Activated naive CD4-positive, alpha-beta T cell treated with anti-CD3 and anti-CD28 coated beads, Interleukin-2, amount 50 U/mL, for 72 hours (primary cell): ENCODE measurements at regions not wholly inside any gene's neighbourhood (a gene's known extent, or its start where the extent isn't known, plus 50 kb on each side); places are given as distances from the start of the nearest gene placed in this dataset.

Experiments
- ATAC-seq, 2 donors: fragments of 150-1000 bp; cut with Tn5 transposase; 2 replicates each; pipeline ENCODE4 v1.10.0; 2021; ENCODE audit warnings: mild to moderate bottlenecking in 2 of 2, moderate library complexity in 2 of 2
- DNase-seq, 2 donors: peaks; one replicate each; pipeline ENCODE4 v3.0.0; 2021 to 2022; ENCODE audit warnings: low spot score in 2 of 2
- H3K27ac Mint-ChIP-seq, 2 donors: one replicate each; pipeline ENCODE4 v1.8.0; 2022; ENCODE audit warnings: mild to moderate bottlenecking in 2 of 2, mixed read lengths in 2 of 2
- H3K36me3 Mint-ChIP-seq, 2 donors: one replicate each; pipeline ENCODE4 v1.8.0; 2022; ENCODE audit warnings: mixed read lengths in 2 of 2
- H3K9me3 Mint-ChIP-seq, 2 donors: one replicate each; pipeline ENCODE4 v1.8.0; 2022; ENCODE audit warnings: mixed read lengths in 2 of 2

GRCh38 chr5:54894957-54895815 is 90.2 kb downstream of the ESM1 start:
- no peaks in the 10 kb centered on the region for H3K9me3 Mint-ChIP-seq
- peaks cover 0 to 5% of the 10 kb centered on the region in 2 donors for H3K36me3 Mint-ChIP-seq
- ATAC-seq = peak; percentile 34 to 75
- no peak overlapping the region for H3K27ac Mint-ChIP-seq
- DNase-seq = no peak

GRCh38 chr5:54889826-54890225 is 95.6 kb downstream of the ESM1 start:
- ATAC-seq = no peak
- Mint-ChIP-seq H3K9me3 (no peaks in the 10 kb centered on the region), H3K36me3 (peaks cover 0 to 5% of the 10 kb centered on the region in 2 donors)

GRCh38 chr5:54887663-54888062 is 97.7 kb downstream of the ESM1 start:
- no peak for ATAC-seq
- no peak overlapping the region for H3K27ac Mint-ChIP-seq
- peaks cover 6 to 10% of the 10 kb centered on the region in 2 donors for H3K36me3 Mint-ChIP-seq
- H3K9me3 Mint-ChIP-seq = no peaks in the 10 kb centered on the region
- DNase-seq = no peak

More at GRCh38 chr5:54889826-54890225, 95.6 kb downstream of the ESM1 start:
- DNase-seq = no peak
- H3K27ac Mint-ChIP-seq = no peak overlapping the region

- Mint-ChIP-seq H3K27ac (no peak overlapping the region), H3K36me3 (peaks cover 6 to 11% of the 10 kb centered on the region in 2 donors), H3K9me3 (no peaks in the 10 kb centered on the region)
- ATAC-seq = no peak
- no peak for DNase-seq
Measured at GRCh38 chr5:54886866-54887265, 98.5 kb downstream of the ESM1 start.

- Mint-ChIP-seq H3K27ac (no peak overlapping the region), H3K36me3 (peaks cover 6 to 11% of the 10 kb centered on the region in 2 donors), H3K9me3 (no peaks in the 10 kb centered on the region)
- ATAC-seq (no peak), DNase-seq (no peak)
Measured at GRCh38 chr5:54885636-54886035, 99.8 kb downstream of the ESM1 start.

- Mint-ChIP-seq H3K36me3 (peaks cover 6 to 11% of the 10 kb centered on the region in 2 donors), H3K9me3 (no peaks in the 10 kb centered on the region), H3K27ac (no peak overlapping the region)
- ATAC-seq (no peak), DNase-seq (no peak)
Measured at GRCh38 chr5:54884195-54884536, 101.2 kb downstream of the ESM1 start.

- Mint-ChIP-seq H3K9me3 (no peaks in the 10 kb centered on the region), H3K36me3 (peaks cover 6 to 11% of the 10 kb centered on the region in 2 donors), H3K27ac (no peak overlapping the region)
- DNase-seq (no peak), ATAC-seq (peak in 1 of 2 donors; percentile 32)
Measured at GRCh38 chr5:54883374-54884194, 101.8 kb downstream of the ESM1 start.

- no peak for ATAC-seq
- peaks cover 6 to 11% of the 10 kb centered on the region in 2 donors for H3K36me3 Mint-ChIP-seq
- H3K27ac Mint-ChIP-seq = no peak overlapping the region
- H3K9me3 Mint-ChIP-seq = no peaks in the 10 kb centered on the region
- no peak for DNase-seq
Measured at GRCh38 chr5:54882841-54883240, 102.6 kb downstream of the ESM1 start.

- Mint-ChIP-seq H3K9me3 (no peaks in the 10 kb centered on the region), H3K36me3 (peaks cover 6 to 11% of the 10 kb centered on the region in 2 donors), H3K27ac (no peak overlapping the region)
- ATAC-seq (no peak), DNase-seq (no peak)
Measured at GRCh38 chr5:54882101-54882500, 103.3 kb downstream of the ESM1 start.

- H3K27ac Mint-ChIP-seq = no peak overlapping the region
- no peak for DNase-seq
- H3K36me3 Mint-ChIP-seq = peaks cover 6 to 11% of the 10 kb centered on the region in 2 donors
- peak; percentile 73 to 93 for ATAC-seq
- no peaks in the 10 kb centered on the region for H3K9me3 Mint-ChIP-seq
Measured at GRCh38 chr5:54881286-54882005, 103.9 kb downstream of the ESM1 start.

GRCh38 chr5:54876976-54877375 is 108.4 kb downstream of the ESM1 start:
- DNase-seq (no peak), ATAC-seq (no peak)
- Mint-ChIP-seq H3K36me3 (no peaks in the 10 kb centered on the region), H3K9me3 (no peaks in the 10 kb centered on the region), H3K27ac (no peak overlapping the region)

- DNase-seq = no peak
- Mint-ChIP-seq H3K36me3 (no peaks in the 10 kb centered on the region), H3K9me3 (no peaks in the 10 kb centered on the region), H3K27ac (no peak overlapping the region)
- no peak for ATAC-seq
Measured at GRCh38 chr5:54876556-54876955, 108.8 kb downstream of the ESM1 start.

- ATAC-seq (no peak), DNase-seq (no peak)
- Mint-ChIP-seq H3K27ac (no peak overlapping the region), H3K9me3 (no peaks in the 10 kb centered on the region), H3K36me3 (no peaks in the 10 kb centered on the region)
Measured at GRCh38 chr5:54874337-54875021, 110.9 kb downstream of the ESM1 start.

- Mint-ChIP-seq H3K36me3 (no peaks in the 10 kb centered on the region), H3K9me3 (no peaks in the 10 kb centered on the region), H3K27ac (no peak overlapping the region)
- DNase-seq (no peak), ATAC-seq (no peak)
Measured at GRCh38 chr5:54873691-54874090, 111.7 kb downstream of the ESM1 start.

- Mint-ChIP-seq H3K36me3 (no peaks in the 10 kb centered on the region), H3K27ac (no peak overlapping the region), H3K9me3 (no peaks in the 10 kb centered on the region)
- DNase-seq = no peak
- no peak for ATAC-seq
Measured at GRCh38 chr5:54872810-54873209, 112.6 kb downstream of the ESM1 start.

GRCh38 chr5:54870271-54870670 is 115.1 kb downstream of the ESM1 start:
- DNase-seq (no peak), ATAC-seq (no peak)
- Mint-ChIP-seq H3K27ac (peak overlapping the region in 1 of 2 donors; percentile 91), H3K36me3 (no peaks in the 10 kb centered on the region), H3K9me3 (no peaks in the 10 kb centered on the region)
